Epithelial cell of proximal tubule (primary cell): ENCODE measurements at regions not wholly inside any gene's neighbourhood (a gene's known extent, or its start where the extent isn't known, plus 50 kb on each side); places are given as distances from the start of the nearest gene placed in this dataset.
A peak's percentile ranks its signal among the peaks of the same experiment; 100 is the strongest.

ENCODE experiments used
- DNase-seq: peaks from one replicate; pipeline ENCODE4 v3.0.0-alpha.2; 2011; ENCODE audit warnings: low read depth
- H3K4me3 ChIP-seq: 2 replicates; pipeline ENCODE4 v1.5.1; 2011; ENCODE audit warnings: low read depth, mild to moderate bottlenecking, low read length
- TF ChIP-seq, protein P1 (sequence below): conservative IDR thresholded peaks from 2 replicates; pipeline ENCODE4 v1.5.1; 2012; ENCODE audit warnings: low read depth, mild to moderate bottlenecking, low read length

DNA sequence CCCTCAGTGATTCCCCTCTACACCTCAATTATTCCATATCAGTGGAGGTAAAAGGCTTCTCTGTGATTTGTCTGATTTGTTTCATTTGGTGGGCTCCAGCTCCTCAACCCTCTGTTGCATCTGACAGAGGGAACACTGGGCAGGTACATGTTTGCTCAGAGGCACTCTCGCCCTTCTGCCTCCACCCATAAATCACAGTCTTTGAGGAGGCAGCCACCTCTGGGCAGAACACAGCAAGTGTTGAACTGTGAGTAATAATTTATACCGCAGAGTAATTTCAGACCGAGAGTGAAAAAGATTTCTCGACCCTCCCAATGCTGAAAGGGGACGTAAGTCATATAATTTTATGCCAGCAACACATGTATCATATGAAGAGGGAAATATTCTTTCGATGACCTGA is 330.1 kb upstream of the PBX1 start:
- no peak overlapping the region for H3K4me3 ChIP-seq
- TF ChIP-seq, protein P1, sequence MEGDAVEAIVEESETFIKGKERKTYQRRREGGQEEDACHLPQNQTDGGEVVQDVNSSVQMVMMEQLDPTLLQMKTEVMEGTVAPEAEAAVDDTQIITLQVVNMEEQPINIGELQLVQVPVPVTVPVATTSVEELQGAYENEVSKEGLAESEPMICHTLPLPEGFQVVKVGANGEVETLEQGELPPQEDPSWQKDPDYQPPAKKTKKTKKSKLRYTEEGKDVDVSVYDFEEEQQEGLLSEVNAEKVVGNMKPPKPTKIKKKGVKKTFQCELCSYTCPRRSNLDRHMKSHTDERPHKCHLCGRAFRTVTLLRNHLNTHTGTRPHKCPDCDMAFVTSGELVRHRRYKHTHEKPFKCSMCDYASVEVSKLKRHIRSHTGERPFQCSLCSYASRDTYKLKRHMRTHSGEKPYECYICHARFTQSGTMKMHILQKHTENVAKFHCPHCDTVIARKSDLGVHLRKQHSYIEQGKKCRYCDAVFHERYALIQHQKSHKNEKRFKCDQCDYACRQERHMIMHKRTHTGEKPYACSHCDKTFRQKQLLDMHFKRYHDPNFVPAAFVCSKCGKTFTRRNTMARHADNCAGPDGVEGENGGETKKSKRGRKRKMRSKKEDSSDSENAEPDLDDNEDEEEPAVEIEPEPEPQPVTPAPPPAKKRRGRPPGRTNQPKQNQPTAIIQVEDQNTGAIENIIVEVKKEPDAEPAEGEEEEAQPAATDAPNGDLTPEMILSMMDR = no peak
- no peak for DNase-seq

DNA sequence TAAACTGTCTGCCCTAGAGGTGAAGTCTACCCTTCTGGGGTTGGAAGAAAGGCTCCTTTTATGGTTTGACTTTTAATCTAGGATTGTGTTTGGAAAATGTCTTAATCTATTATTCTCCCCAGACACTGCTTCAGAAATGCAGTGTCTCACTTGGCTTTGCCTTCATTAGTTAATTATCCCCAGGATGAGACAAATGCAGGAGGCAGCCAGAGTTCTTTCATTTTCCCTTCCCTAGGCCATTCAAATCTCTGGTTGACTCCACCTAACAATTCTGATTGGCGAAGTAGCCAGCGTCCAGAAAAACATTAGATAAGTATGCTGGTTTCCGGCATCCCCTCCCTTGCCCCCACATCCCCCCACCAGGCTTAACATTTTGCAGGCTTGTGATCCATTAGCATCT is 325.8 kb upstream of the PBX1 start:
- no peak overlapping the region for H3K4me3 ChIP-seq
- peak; percentile 3 for DNase-seq
- TF ChIP-seq, protein P1 = no peak

DNA sequence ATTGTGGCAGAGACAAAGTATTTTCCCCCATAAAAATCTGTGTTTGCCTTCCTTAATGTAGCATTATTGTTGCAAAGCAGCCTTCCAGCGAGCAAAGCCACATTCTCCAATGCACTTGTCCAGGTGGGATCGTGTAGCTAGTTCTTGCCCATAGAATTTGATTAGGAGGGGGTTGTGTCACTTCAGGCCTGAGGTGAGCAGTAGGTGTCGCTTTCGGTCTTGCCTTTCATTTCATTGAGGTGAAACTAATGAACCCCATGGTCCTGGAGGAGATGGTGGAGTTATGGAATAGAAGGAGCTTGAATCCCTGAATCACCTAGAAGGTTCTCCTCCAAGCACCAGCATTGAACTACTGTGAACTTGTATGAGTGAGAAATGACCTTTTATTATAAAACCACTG is 318.9 kb upstream of the PBX1 start:
- H3K4me3 ChIP-seq = no peak overlapping the region
- TF ChIP-seq, protein P1 = peak; percentile 38
- no peak for DNase-seq

DNA sequence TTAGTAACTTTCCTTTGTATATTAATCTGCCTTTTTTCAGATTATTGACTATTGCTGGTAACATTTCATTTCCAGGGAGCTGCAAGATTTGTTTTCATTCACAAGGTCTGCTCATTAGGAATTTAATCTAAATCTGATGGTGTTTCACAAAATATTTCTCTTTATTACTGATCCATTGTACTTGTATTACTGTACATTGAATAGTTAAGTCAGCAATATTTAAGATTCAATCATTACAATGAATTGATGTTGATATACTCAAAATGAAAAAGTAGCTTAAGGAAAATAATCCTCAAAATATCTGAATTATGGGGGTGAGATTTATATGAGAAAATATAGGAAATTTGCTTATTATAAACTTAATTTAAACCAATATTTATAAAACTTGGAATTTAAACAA is 308.6 kb upstream of the PBX1 start:
- TF ChIP-seq, protein P1 = no peak
- no peak overlapping the region for H3K4me3 ChIP-seq
- no peak for DNase-seq

DNA sequence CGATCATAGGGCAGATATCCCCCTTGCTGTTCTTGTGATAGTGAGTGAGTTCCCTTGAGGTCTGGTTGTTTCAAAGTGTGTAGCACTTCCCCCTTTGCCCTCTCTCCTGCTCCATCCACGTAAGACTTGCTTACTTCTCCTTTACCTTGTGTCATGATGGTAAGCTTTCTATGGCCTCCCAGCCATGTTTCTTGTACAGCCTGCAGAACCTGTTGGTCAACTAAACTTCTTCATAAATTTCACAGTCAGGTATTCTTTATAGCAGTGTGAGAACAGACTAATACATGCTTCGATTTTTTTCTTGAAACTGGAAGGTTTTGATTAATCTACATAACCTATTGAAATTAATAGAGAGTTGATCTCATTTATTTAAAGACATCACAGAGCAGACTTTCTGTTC is 302.5 kb upstream of the PBX1 start:
- H3K4me3 ChIP-seq = no peak overlapping the region
- no peak for DNase-seq
- TF ChIP-seq, protein P1 = no peak

DNA sequence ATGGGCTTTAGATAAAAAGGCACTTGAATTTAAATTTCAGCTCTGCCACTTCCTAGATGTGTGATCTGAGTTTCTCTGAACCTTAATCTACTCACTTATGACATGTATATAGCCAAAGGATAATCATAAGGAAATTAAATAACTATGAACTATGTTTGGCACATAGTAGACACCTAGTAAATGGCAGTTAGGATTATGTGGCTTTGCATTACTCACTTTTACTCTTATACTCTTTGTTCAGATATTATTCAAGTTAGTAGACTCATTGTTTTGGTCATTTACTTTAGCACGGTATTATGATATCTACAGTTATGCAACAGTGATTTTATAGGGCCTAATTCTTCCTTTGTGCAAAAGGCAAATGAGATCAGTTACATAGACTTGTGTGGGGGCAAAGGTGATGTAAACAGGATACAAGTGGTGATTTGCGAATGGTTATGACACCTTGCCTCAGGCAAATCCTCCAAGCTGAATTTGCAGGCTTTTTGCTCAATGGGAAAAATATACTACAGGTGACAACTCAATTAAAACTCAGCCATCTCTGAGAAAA is 297.2 kb upstream of the PBX1 start:
- H3K4me3 ChIP-seq = no peak overlapping the region
- DNase-seq = no peak
- TF ChIP-seq, protein P1 = no peak

DNA sequence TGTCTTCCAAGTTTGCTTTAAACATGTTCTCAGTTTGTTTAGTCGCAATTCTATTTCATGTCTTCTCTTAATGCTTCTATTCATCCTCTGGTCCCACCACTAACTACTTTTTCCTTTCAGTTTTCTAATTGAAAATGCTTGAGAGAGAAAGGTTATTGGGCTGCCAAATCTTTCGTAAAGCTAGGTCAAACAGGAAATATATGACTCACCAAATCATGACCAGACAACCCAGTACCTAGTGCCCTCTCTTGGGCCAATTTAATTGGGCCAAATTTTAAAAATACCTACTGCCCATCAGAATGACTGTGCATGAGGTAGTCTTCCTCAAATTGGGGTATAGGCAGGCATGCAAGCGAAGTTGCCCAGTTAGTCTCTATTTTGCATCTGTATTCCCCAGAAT is 295.4 kb upstream of the PBX1 start:
- H3K4me3 ChIP-seq = no peak overlapping the region
- TF ChIP-seq, protein P1 = no peak
- DNase-seq = no peak
